ENCODE measurements at regions not wholly inside any gene's neighbourhood (a gene's known extent, or its start where the extent isn't known, plus 50 kb on each side); places are given as distances from the start of the nearest gene placed in this dataset.

- no peaks in the 10 kb centered on the region for H3K4me1 ChIP-seq (ENCODE audit: insufficient read depth)
- H3K27me3 Mint-ChIP-seq (ENCODE audit: insufficient read depth, low read depth, poor library complexity): peaks cover 2% of the 10 kb centered on the region
- DNase-seq (ENCODE audit: low spot score) (peak; percentile 14), ATAC-seq (no peak)
- H3K4me3 Mint-ChIP-seq: no peak overlapping the region
- H3K36me3 ChIP-seq (ENCODE audit: insufficient read depth): no peaks in the 10 kb centered on the region
- no peak overlapping the region for H3K4me2 ChIP-seq
- H3K36me3 Mint-ChIP-seq (ENCODE audit: low read depth): no peaks in the 10 kb centered on the region
- H3K27ac ChIP-seq (ENCODE audit: low read depth): no peak overlapping the region
- H3K4me1 Mint-ChIP-seq: peaks cover 9% of the 10 kb centered on the region; the same call in 2 of the 3 replicates
- H3K9me3 Mint-ChIP-seq: no peaks in the 10 kb centered on the region
- no peaks in the 10 kb centered on the region for H4K20me1 ChIP-seq (replicated peaks; ENCODE audit: insufficient read depth)
- no peak overlapping the region; the same call in 1 of the 2 replicates for H3K27ac Mint-ChIP-seq
- H3K27me3 ChIP-seq (ENCODE audit: insufficient read depth): no peaks in the 10 kb centered on the region
- H3K79me2 ChIP-seq (replicated peaks; ENCODE audit: insufficient read depth): no peaks in the 10 kb centered on the region
- H3K9me2 ChIP-seq (ENCODE audit: insufficient read depth): 0 out of 2 replicates have a peak, but pooled peaks cover 3% of the 10 kb centered on the region
- no peaks in the 10 kb centered on the region for H3F3A ChIP-seq (replicated peaks; ENCODE audit: low read depth)
- TF ChIP-seq NANOG (IDR thresholded peaks at IDR 0.05; ENCODE audit: borderline replicate concordance) (no peak), ETS1 (IDR thresholded peaks at IDR 0.05) (no peak), ZNF462 (CRISPR knock-in tag; IDR thresholded peaks at IDR 0.05) (no peak), CTCF (conservative IDR thresholded peaks at IDR 0.05; ENCODE audit: low read depth in 2 of 2) (no peak), EZH2 (IDR thresholded peaks at IDR 0.05; ENCODE audit: low read depth, unreplicated experiment) (no peak), STAT1 (IDR thresholded peaks at IDR 0.05; ENCODE audit: unreplicated experiment) (no peak), JUNB (IDR thresholded peaks at IDR 0.05; ENCODE audit: unreplicated experiment) (no peak), EZH2phosphoT487 (IDR thresholded peaks at IDR 0.05; ENCODE audit: unreplicated experiment) (no peak), ZNF331 (CRISPR knock-in tag; IDR thresholded peaks at IDR 0.05; ENCODE audit: low read depth) (no peak), POLR2AphosphoS5 (IDR thresholded peaks at IDR 0.05; ENCODE audit: low read depth) (no peak), CREB1 (CRISPR knock-in tag; IDR thresholded peaks at IDR 0.05; ENCODE audit: low read depth) (no peak), REST (IDR thresholded peaks at IDR 0.05; ENCODE audit: unreplicated experiment) (no peak), ZNF114 (CRISPR knock-in tag; IDR thresholded peaks at IDR 0.05) (no peak)
- no peak overlapping the region for H3K4me3 ChIP-seq
- no peak overlapping the region for H2AFZ ChIP-seq
Observed at GRCh38 chr15:95091444-95091843, 860.1 kb downstream of the MCTP2 start.
